HepG2 (cell line): ENCODE measurements at regions not wholly inside any gene's neighbourhood (a gene's known extent, or its start where the extent isn't known, plus 50 kb on each side); places are given as distances from the start of the nearest gene placed in this dataset.

ENCODE experiments used
- CTCF ChIP-seq: sonication (generic); formaldehyde crosslinking; IDR thresholded peaks from 2 replicates; pipeline ENCODE4 v1.5.0; 2020; ENCODE audit warnings: mild to moderate bottlenecking, missing genetic modification reagents, moderate library complexity
- KDM1A ChIP-seq: IDR thresholded peaks from 2 replicates; pipeline ENCODE4 v1.6.1; 2016; ENCODE audit warnings: missing compliant biosample characterization
- NFYB ChIP-seq: sonication (generic); formaldehyde crosslinking; IDR thresholded peaks from 2 replicates; pipeline ENCODE4 v1.4.0; 2020; ENCODE audit warnings: missing genetic modification reagents

DNA sequence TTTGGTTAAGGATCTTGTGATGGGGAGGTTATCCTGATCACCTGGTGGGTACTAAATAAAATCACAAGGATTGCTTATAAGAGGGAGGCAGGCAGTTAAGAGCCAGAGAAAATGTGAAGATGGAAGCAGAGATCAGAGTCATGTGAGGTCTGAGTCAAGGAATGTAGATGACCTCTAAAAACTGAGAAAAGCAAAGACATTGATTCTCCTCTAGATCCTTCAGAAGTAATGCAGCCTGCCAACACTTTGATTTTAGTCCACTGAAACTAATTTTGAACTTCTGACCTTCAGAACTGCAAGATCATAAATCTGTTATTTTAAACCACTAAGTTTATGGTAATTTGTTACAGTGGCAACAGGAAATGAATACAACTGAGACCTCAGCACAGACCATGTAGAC, 499.0 kb downstream of the GADD45G start:
- no peak for TF ChIP-seq KDM1A (CRISPR knock-in tag)
- no peak for TF ChIP-seq CTCF (CRISPR knock-in tag)
- TF ChIP-seq NFYB (CRISPR knock-in tag) = no peak
